Daoy (cell line): ENCODE measurements at regions not wholly inside any gene's neighbourhood (a gene's known extent, or its start where the extent isn't known, plus 50 kb on each side); places are given as distances from the start of the nearest gene placed in this dataset.

ENCODE experiments used
- DNase-seq: peaks from one replicate; pipeline ENCODE4 v3.0.0-alpha.2; 2015; ENCODE audit warnings: low read depth

DNA sequence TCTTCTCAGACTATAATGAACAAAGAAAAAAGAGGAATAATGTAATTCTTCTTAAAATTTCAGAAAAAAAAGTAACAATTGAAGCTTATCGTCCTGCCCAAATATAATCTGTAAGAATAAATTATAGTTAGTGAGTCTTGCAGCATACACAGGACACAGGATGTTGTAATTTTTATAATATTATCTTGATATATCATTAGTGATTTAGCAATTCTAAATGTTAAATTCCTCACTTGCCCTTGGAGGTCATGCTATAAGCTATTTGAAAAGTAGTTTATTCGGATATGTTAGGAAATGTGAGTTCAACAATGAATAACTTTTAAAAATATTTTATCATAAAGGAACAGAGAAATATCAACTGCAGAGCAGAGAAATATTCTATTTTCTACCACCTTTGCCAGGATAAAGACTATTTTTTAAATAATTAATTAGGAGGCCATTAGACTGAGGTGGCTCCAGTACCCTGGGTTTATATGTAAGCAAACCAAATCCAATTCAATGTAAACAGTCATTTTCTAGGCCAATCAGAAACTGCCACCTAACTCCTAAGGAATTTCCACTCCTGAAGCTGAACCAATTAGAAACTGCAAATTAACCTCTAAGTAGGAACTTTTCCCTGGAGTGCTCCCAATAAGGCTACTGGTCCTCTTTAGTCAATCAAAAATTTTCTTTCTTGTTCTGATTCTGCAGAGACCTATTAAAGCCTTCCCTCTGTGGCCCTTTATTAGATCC lies 1109.3 kb downstream of the ROBO2 start:
- DNase-seq, result no peak

GRCh38 chr3:78153973-78154372 lies 1114.1 kb downstream of the ROBO2 start:
- no peak for DNase-seq

DNA sequence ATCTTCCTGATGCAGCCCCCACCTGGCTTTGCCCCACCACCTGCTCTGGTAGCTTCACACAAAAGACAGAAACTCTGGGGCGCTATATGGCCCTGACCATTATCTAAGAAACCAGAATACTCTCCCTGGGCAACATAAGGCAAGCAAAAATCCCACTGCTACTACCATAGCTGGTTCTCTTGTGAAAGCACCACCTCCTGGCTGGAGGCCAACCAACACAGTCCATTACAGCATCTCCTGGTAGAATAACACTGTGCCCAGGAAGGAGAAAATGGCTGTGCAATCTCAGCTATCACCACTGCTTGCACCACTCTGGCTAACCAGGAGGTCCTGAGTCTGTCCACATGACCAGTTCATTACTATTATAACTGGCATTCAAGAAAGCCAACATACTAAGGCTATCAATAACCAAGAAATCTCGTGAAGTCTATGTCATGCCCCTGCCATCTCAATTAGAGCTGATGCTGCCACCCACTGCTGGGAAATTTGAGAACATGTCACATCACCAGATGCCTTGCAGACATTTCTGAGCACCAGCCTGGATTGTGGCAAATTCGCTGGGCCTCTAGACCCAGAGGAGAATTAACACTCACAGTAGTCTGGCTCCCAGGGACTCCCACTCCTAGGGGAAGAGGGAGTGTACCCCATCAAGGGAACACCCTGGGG lies 1114.8 kb downstream of the ROBO2 start:
- no peak for DNase-seq

DNA sequence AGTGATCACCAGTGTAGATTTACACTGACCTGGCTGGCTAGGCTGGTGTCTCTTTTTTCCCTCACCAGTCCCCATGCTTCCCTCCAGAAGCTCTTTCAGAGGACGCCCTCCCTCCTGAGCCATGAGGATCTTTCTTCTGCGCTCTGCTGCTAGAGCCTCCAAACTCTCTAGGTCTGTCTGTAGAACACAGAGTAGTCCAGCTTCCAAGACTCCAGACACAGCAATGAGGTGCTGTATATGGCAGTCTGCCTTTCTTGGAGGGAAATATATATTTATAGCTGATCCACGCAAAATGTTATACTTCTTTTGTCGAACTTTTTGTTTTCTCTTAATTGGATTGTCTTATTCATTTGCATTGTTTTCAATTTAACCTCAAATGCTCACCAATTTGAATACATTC lies 1121.8 kb downstream of the ROBO2 start:
- DNase-seq, result no peak

- no peak for DNase-seq
Observed at GRCh38 chr3:78163379-78163778, 1123.5 kb downstream of the ROBO2 start.

DNA sequence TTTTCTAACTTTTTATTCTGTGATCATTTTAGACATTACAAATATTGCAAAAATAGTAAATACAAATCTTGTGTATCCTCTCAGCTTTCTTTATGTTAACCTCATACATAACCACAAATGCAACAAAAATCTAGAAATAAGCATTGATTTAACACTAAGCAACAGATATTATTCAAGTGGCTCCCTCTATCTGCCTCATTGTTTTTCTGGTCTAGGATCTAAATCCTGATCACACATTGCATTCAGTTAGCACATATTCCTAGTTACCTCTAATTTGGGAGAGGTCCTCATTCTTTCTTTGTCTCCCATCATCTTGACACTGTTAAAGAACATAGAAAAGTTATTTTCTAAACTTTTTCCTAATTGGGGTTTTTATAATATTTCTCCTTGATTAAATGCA lies 1126.0 kb downstream of the ROBO2 start:
- no peak for DNase-seq

DNA sequence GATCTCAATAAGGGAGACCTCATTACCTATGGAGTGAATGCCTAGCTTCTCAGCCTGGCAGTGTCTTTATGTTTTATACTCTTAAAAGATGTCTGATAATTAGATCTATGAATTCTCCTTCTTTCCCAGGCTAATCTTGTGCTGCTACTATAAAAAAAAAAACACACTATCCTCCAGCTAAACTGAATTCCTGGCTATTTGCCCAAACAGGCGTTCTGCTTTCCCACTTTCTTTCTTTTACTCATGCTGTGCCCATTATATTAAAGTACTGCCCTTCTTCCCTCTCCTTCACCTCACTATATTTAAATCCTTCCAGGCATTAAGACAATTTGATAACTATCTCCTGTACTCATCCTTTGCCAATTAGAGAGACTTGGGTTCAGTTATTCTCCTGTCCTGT lies 1134.9 kb downstream of the ROBO2 start:
- DNase-seq, result no peak

- no peak for DNase-seq
Observed at GRCh38 chr3:78176869-78177268, 1137.0 kb downstream of the ROBO2 start.

DNA sequence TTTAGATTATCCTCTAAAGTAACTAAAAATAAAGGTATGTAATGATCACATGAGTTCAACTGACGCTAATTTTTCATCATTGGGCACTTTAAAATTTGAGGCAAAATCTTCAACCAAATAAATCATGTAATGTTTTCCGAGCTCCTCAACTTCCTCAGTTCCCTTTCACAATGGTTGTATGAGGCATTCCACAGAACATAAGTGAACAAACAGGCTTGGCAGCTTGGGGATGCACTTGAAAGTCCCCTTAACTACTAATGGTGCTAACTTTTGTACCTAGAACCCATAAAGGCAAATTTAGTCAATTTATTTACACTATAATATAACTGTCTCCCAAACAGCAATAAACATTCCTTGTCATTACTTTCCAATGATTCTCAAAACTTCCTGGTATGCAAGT lies 1137.9 kb downstream of the ROBO2 start:
- DNase-seq, result no peak

GRCh38 chr3:78178209-78178608 lies 1138.3 kb downstream of the ROBO2 start:
- DNase-seq, result no peak

DNA sequence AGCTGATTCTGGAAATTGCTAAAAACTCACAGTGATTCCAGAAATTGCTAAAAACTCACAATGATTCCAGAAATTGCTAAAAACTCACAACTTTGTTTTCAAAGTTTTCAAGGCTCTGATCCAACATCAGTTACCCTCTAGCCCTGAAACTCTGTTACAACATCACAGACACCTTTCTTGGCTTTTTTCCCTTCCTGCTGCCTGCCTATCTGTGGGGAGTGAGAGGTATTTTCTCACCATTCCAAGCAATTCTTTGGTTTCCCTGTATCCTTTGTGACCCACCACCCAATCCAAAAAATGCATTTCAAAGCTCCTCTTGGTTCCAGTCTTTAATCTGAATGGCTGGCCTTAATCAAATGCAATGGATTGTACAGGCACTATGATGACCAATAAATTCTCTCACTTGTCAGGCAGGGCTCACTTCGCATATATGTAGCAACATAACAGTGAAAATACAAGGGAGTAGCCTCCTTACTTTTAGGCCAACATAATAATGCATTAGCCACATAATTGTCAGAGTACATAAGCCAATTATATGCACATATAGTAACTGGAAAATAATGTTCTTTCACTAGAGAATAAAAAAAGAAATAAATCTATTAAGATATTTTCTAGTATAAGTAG lies 1139.0 kb downstream of the ROBO2 start:
- no peak for DNase-seq

GRCh38 chr3:78183906-78184599 lies 1144.2 kb downstream of the ROBO2 start:
- no peak for DNase-seq

DNA sequence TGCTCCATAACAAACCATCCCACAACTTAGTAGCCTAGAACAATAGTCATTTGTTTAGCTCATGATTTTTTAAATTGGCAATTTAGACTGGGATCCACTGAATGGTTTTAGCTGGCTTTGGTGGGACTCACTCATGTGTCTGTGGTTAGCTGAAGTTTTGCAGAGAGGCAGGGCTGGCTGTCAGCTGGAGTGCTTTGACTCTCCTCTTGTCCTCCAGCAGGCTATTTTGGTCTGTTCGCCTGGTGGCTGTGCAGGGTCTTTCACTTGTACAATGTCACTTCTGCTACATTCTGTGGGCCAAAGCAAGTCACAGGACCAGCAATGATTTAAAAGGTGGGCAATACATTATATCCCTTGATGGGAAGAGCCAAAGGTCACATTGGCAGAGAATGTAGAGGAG lies 1146.5 kb downstream of the ROBO2 start:
- DNase-seq, result no peak

- DNase-seq, result no peak
Observed at GRCh38 chr3:78201091-78201490, 1161.2 kb downstream of the ROBO2 start.

GRCh38 chr3:78204977-78205376 lies 1165.1 kb downstream of the ROBO2 start:
- no peak for DNase-seq

DNA sequence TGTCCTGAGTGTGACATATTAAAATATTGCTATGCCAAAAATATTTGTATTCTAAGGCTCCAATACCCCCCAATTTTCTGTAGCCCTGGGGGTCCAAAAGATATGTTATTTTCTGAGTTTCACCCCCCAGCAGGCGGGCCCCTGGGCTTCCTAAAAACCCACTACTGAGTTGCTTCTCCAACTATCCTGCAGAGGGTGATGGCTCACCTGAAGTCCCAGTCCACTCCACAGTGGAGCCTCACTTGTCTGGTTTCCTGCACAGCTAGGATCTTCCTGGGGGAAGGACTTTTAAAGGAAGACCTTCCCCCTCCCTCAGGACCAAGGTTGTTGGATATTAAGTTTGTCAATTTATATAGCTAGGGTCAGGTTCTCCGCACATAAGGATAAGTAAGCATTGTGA lies 1181.4 kb downstream of the ROBO2 start:
- no peak for DNase-seq

DNA sequence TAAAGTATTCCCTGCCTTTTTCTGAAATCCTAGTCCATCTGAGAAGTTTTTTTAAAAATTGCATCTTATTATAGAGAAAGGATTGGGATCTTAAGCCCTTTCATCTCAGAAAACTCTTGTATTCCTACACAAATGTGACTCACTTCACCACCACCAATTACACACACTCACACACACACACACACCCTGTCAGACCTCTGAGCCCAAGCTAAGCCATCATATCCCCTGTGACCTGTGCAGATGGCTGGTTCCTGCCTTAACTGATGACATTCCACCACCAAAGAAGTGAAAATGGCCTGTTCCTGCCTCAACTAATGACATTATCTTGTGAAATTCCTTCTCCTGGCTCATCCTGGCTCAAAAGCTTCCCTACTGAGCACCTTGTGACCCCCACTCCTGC lies 1181.9 kb downstream of the ROBO2 start:
- DNase-seq, result no peak

DNA sequence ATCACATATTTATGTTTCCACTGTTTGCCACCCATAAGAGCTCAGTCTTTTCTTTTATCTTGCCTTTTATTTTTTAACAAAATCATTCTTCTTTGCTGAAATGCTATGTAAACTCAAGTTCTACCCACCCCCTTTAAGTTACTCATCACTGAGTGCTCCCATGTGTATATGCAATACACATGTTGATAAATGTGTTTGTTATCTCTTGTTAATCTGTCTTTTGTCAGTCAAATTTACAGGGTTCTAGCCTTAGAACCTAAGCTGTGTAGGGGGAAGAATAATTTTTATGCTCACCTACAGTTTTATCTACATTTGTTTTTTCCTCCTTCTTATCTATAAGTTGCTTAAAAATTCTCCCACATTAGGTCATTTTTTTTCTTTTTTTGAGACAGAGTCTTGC lies 1195.9 kb downstream of the ROBO2 start:
- DNase-seq, result no peak

DNA sequence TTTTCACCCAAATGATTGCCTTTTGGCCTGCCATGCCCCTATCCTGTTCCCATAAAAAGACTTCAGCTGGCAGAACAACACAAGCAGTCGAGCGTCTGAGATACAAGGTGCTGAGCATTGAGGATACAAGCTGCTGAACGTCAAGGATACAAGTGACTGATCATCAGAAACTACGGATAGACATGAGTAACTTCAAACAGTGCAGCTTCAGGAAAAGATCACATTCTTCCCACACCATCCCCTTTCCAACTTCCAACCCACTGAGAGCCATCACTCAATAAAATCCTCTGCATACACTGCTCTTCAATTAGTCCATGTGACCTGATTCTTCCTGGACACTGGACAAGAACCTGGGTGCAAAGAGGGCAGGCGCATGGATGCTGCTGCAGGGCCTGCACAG lies 1198.9 kb downstream of the ROBO2 start:
- DNase-seq, result no peak

DNA sequence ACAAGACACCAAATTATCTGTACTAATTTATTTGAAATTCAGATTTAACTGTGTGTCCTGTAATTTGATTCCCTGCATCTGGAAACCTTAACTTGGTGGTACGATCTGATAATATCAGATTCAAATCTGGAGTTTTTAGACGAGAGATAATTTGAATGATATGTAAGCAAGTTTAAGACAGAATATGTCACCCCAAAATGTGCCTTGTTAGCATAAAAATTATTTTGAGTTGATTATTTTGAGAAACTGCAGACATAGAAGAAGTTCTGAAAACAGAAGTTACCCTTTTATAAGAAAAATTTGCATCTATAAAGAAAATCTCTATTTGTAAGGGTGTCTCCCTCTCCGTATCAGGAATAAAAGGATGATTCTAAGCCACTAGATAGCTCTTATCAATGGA lies 1202.8 kb downstream of the ROBO2 start:
- no peak for DNase-seq

GRCh38 chr3:78244136-78244535 lies 1204.2 kb downstream of the ROBO2 start:
- DNase-seq, result no peak

GRCh38 chr3:78249294-78249693 lies 1209.4 kb downstream of the ROBO2 start:
- no peak for DNase-seq

DNA sequence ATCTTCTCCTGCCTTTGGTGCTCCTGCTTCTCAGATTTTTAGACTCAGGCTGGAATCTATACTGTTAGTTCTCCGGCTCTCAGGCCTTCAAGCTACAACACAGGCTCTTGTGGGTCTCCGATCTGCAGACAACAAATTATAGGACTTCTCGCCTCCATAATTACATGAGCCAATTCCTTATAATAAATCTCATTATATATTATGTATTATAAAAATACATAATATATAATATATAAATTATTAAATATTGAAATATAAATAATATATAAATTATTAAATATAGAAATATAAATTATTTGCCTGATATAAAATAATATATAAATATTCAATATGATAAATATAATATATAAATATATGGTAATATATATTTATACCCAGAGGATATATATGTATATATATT lies 1214.0 kb downstream of the ROBO2 start:
- DNase-seq, result no peak
